ENCODE measurements at regions not wholly inside any gene's neighbourhood (a gene's known extent, or its start where the extent isn't known, plus 50 kb on each side); places are given as distances from the start of the nearest gene placed in this dataset.
"Not testable (repeated sequence)": the region's sequence is repeated elsewhere in the genome, so short reads cannot be mapped to it uniquely, and the experiment has no call there.

- no peak for DNase-seq
These were observed 77.0 kb downstream of the MRPL14 start for GRCh38 chr6:44049989-44050871.

- DNase-seq = no peak
These were observed 77.9 kb downstream of the MRPL14 start for GRCh38 chr6:44049163-44049988.

- no peak for DNase-seq
These were observed 79.0 kb downstream of the MRPL14 start for GRCh38 chr6:44048277-44048676.

GRCh38 chr6:44047801-44048200, 79.5 kb downstream of the MRPL14 start:
- DNase-seq = no peak

DNA sequence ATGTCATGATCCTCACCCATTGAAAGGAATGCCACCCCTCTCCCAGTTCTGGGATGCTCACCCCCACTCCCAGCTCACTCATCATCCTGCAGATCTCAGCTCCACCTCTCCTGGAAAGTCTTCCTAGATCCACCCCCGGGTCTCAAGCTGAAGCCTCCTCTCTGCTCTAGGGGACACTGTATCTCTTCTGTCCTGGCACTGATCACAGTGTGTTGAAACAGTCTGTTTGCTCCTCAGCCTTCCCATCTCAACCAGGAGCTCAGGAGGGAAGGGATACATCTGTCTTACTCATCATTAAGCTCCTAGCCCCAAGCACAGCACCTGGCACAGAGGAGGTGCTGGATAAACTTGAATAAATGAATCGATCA, 80.1 kb downstream of the MRPL14 start:
- no peak for DNase-seq

DNA sequence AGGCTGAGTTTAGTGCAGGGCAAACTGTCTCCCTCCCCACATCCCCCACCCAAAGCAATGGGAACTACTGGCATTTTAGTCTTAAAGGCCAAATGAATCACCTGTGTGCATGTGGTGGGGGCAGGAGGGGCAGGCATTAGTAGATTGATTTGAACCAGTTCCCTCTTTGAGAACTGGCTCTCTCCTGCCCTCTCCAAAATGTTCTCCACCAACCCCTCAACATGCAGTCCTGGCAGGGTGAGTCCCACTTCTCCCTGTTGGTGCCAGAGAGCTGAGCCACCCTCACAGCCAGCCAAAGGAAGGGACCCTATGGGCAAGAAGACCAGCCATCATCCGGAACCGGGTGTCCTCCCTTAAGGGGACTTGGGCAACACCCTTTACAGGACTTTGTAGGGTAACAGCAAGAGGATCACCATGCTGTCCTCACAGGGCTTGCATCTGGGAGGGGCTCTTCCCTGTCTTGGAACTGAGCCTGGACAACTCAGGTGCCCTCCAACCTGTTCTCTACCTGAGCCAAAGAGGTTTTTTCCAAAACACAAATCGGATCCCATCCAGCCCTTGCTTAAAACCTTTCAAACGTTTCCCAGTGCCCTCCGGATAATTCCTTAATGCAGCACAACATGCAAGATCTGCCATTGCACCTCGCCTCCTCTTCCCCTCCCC, 80.6 kb downstream of the MRPL14 start:
- DNase-seq = no peak

DNA sequence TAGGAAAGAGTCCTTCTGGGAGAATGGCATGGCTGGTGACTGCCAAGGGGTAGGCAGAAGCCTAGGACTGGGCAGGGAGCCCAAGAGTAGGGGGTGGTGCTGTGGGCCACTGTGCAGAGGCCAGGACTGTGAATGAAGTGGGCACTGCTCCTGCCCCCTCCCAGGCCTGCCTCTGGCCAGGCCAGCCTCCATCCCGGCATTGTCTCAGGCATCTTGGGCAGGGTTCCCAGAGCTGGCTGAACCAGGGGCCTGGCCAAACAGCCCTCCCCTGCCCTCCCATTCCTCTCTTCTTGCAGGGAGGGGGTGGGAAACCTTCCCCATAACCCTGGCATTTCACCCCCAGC, 81.6 kb downstream of the MRPL14 start:
- DNase-seq = no peak

DNA sequence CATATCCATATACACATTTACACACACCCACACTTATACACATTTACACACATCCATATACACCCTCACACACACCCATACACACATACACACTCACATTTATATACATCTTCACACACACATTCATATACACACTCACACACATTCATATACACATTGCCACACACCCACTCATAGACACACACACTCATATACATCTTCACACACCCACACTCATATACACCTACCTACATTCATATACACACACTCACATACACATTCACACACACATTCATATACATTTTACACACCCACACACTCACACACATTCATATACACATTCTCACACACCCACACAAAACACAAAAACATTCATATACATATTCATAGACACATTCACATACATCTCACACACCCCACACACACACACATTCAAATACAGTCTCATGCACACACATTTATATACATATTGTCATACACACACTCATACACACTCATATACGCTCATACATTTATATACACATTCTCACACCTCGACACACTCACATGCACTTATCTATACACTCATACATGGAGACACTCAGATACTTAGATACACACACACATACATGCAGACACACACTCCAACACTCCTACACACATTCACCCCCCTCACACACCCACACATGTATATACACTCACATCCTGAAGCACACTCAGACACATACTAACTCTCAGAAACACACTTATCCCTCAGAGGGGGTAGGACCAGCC, 82.1 kb downstream of the MRPL14 start:
- DNase-seq = no peak

DNA sequence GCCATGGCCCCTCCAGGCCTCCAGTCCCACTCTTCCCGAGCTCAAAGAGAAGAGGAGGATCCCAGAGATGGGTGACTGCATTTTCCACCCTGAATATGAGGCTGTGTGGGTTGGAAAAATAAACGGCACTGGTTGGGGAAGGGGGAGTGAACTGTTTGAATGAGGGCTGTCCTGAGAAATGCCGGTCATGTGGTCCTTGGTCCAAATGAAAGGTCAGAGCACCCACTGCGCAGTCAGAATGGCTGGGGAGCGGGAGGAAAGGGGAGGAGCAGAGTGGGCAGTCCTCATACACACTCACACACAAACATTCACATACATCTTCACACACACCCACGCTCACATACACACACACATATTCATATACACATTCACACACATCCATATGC, 83.1 kb downstream of the MRPL14 start:
- DNase-seq = no peak

DNA sequence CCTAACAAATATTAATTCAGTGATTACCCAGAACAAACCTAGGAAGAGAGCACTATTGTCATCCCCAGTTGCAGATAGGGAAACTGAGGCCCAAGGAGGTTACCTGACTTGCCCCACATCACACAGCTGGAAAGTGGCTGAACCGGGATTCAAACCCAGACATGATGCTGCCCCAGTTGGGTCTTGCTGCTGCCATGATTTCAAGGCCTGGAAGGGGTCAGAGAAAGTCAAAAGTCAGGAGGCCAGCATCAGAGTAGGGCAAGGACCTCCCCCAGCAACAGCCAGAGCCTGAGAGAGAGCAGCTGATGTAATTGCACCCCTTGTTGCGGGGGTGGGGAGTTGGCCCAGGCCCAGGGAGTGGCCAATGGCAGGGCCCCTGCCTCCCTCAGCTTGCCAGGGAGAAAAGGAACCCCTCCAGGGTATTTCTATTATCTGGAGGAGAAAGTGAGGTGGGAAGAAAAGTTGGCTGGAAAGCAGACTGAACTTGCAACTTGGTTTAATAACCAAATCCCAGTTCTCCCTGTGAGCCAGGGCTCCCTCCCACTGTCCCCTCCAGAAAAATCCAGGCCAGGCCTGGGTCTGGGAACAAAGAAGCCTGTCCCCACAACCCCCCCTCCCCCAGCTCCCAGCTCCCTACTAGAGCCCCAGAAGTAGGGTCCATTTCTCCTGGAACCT, 83.6 kb downstream of the MRPL14 start:
- no peak for DNase-seq

DNA sequence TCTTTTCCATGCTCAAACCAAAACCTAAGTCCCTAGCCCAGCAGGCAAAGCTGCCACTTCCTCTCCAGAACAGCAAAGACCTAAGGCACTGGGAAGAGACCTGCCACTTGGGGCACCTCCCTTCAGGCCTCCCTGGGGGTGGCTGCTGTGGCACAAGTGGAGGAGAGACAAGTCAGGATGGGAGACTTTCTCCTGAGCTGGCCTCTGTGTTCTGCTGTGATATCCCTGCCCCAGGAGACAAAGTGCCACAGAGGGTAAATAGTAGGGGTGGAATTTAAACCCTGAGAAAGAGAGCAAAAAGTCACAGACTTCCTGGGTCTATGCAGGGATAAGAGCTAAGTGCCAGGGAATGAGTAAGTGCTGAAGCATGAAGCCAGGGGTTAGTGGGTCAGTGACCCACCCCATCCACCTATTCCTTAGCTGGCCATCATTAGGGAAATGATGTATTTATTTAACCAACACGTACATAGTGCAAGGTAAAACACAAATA, 84.2 kb downstream of the MRPL14 start:
- DNase-seq = no peak

DNA sequence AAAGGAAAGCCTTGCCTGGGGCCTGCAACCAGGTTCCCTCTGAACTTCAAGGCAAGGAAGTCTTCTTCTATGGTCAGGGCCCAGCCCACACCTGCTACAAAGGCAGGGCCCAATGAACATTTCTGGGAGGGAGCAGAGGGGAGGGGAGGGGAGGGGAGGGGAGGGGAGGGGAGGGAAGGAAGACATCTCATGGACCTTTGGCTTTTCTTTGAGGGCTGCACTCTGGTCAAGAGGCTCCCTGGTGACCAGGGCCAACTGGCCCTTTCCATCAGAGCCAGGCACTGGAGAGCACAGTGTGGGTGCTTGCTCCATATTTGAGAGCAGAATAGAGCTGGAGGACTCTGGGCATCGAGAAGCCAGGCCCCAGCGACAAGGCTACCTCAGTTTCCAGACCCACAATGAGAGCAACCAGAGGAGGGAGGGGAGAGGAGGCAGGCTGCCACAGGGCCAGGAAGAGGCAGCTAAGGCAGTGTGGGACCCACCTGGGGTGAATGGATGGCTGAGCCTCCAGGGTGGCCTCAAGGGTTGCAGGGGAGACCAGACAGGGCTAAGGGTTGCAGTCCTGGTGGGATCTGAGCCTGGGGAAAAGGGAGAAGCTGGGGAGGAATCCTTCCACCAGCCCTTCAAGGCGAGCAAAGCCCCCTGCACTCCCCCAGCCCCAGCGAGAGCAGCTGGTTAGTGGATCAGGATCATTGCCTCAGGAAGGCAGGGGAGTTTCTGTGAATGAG, 84.8 kb downstream of the MRPL14 start:
- DNase-seq = no peak

DNA sequence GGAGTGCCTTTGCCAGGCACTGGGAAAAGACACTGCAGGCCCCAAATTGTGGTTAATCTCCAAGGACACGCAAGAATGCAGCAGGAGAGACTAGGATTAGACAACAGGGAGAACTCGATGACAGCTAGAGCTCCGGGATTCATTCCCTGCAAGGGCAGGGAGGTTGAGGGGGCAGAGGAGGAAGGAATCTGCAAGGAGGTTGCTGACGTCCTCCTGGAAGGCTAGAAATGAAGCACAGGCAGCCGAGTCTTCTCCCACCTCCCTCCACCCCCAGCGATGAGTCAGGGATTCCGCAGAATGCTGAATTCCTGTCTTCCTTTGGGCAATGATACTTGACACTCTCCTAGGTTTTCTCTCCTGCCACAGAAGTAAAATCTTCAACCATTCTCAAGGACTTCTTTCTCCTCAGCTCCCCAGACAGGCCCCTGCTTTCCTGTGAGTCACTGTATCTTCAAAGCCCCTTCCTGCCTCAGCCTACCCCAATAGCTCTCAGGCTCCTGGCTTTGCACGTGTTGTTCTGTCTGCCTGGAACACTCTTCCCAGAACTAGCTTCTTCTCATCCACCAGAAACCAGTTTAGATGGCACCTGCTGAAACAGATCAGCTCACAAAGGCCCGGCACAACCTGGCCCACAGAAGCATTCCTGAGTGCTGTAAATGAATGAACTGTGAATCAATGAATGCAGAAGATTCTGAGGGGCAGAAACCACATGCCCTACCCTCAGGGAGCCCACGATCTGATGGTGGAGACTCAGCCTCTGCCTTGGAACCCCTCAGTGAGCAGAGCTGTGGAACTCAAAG, 85.6 kb downstream of the MRPL14 start:
- DNase-seq = no peak

GRCh38 chr6:44040786-44041185, 86.5 kb downstream of the MRPL14 start:
- DNase-seq = no peak

- no peak for DNase-seq
These were observed 87.4 kb downstream of the MRPL14 start for GRCh38 chr6:44039839-44040350.

DNA sequence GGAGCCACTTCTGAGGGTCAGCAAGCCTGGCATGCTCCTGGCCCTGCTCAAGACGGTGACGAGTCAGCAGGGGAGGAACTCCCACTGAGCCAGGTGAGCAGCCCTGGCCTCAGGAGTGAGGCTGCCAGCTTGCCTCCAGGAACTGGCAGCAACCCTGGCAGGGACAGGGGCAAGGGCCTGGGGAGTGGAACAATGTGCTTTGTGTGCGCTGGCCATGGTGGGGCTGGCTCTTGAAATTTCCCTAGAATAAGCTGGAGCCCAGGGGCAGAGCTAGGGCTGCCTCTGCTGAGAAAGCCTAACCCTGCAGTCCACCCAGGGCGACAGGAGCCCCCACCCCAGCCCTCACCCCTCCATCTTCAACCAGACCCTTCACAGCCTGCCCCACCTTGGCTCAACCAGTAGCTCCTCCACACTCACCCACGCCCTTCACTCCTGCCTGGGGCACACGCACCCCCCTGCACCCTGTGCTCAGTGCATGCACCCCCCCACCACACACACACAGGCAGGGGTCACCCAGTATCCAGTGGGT, 88.0 kb downstream of the MRPL14 start:
- DNase-seq = no peak

DNA sequence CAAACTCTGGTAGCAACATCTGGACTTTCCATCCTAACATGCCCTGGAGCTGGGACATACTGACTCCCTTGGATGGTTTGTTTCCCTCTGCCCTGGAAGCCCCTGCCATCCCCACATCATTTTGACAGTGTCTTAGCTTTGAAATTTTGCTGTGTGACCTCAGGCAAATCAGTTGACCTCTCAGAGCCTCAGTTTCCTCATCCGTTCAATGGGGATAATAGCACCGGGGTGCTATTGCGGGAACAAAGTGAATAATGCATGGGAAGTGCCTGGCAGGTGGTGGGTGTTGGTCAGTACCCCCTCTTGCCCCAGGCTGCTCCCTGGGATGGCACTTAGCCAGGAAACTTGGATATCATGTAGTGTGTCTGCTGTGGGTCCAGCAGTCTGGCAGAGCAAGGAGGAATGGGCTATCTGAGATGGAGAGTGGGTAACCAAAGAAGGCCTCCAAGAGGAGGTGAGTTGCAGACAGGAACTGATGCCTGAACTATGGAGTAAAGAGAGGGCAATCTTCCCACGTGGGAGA, 88.6 kb downstream of the MRPL14 start:
- DNase-seq = no peak

GRCh38 chr6:44037847-44038542, 89.3 kb downstream of the MRPL14 start:
- DNase-seq = no peak

DNA sequence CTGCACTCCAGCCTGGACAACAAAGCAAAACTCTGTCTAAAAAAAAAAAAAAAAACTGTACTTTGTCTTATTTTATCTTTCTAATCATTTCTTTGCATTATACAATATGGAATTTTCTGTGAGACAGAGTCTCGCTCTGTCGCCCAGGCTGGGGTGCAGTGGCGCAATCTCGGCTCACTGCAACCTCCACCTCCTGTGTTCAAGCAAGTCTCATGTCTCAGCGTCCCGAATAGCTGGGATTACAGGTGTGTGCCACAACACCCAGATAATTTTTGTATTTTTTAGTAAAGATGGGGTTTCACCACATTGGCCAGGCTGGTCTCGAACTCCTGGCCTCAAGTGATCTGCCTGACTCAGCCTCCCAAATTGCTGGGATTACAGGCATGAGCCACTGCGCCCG, 90.0 kb downstream of the MRPL14 start:
- not testable (repeated sequence) for DNase-seq

Data from NCI-H2107 (cell line).